Heart left ventricle (tissue), 13 donors: ENCODE measurements at regions not wholly inside any gene's neighbourhood (a gene's known extent, or its start where the extent isn't known, plus 50 kb on each side); places are given as distances from the start of the nearest gene placed in this dataset.

ENCODE experiments used
- CTCF ChIP-seq, 12 donors: fragments of 200-600 bp; sonication (generic) in 4 of 12; IDR thresholded peaks; one replicate each; pipeline versions ENCODE4 v1.5.0 to v1.8.0; 2018 to 2022; ENCODE audit warnings: antibody characterized with exemption in 12 of 12, mild to moderate bottlenecking in 5 of 12
- POLR2A ChIP-seq, 2 donors: fragments of 450-650 bp; IDR thresholded peaks; one replicate each; pipeline ENCODE4 v1.6.1; 2017; ENCODE audit warnings: antibody characterized with exemption in 2 of 2, mild to moderate bottlenecking in 2 of 2, moderate library complexity in 2 of 2
- donor health status: ischemic (EF 13 %, LVEDD 7.1; RV severe dilation, severe dysfunction).
- donor health status: DM: no; HTN: yes; CAD: no.
- donor health status: DM: no; HTN: no; CAD: no.
- donor health status: ischemic (EF 25% LVEDD 6.9; RV normal size, moderate dysfunction).
- donor health status: ischemic (EF 25% LVEDD 5.7; RV mildly dilated, moderate dysfunction).
- donor health status: ischemic (EF 35%, LVEDD 5.7; RV mildly dilated, moderate dysfunction).
- donor health status: nonischemic (EF 11% LVEDD 7.7; RV severe dilation, severe dysfunction).
- donor health status: DM: yes; HTN: yes; CAD: no.
- donor health status: PGD.
- donor health status: ischemic (EF 29% LVEDD 5.4; RV normal size, mild dysfunction).
- donor health status: nonischemic (EF 23%, LVEDD 6.1; RV moderate dilation, normal function).

- TF ChIP-seq CTCF (IDR thresholded peaks at IDR 0.05) (no peak), POLR2A (IDR thresholded peaks at IDR 0.05) (no peak)
Measured at GRCh38 chr2:30385327-30385726, 61.7 kb upstream of the LCLAT1 start.
